GM12878 (cell line): ENCODE measurements at regions not wholly inside any gene's neighbourhood (a gene's known extent, or its start where the extent isn't known, plus 50 kb on each side); places are given as distances from the start of the nearest gene placed in this dataset.

Experiments used
- ATAC-seq: fragments of 200-7000 bp; cut with Tn5 transposase; 3 replicates; pipeline ENCODE4 v1.9.1; 2020; ENCODE audit warnings: mild to moderate bottlenecking, moderate library complexity
- BruUV-seq: library from RNA; stranded (reverse); fragments of 400-500 nt; replicated peaks from 2 replicates; lab custom pipeline; 2021; lab: Mats Ljungman, UMichigan
- CTCF ChIA-PET: fragments of 300-600 bp; sonication (Branson Sonifier 250); formaldehyde crosslinking; extraction: SDS; loops from one replicate; lab custom pipeline; 2021; ENCODE audit warnings: inconsistent platforms; lab: Yijun Ruan, JAX
- POLR2A ChIA-PET: fragments of 350-600 bp; formaldehyde crosslinking; extraction: SDS; loops from one replicate; lab custom pipeline; 2021; ENCODE audit warnings: inconsistent platforms; lab: Charles Lee
- RAD21 ChIA-PET: fragments of 300-600 bp; sonication (Branson Sonifier 250); formaldehyde crosslinking; loops from one replicate; lab custom pipeline; 2023; ENCODE audit warnings: antibody characterized with exemption; ENCODE audit not compliant: unreplicated experiment; lab: Charles Lee
- SMC1A ChIA-PET: fragments of 300-600 bp; sonication (Branson Sonifier 250); formaldehyde crosslinking; loops from one replicate; lab custom pipeline; 2023; ENCODE audit not compliant: unreplicated experiment, uncharacterized antibody; lab: Charles Lee
- DNase-seq: peaks from one replicate; pipeline ENCODE4 v3.0.0-alpha.2; 2011; ENCODE audit warnings: low read depth, low spot score
- FAIRE-seq: peaks from 3 replicates; lab custom pipeline; 2011; peaks lifted over from hg19 to GRCh38; lab: Jason Lieb, UNC
- H2AFZ ChIP-seq: 2 replicates; pipeline ENCODE4 v1.6.0; 2011; ENCODE audit warnings: low read depth, low read length, control low read depth; ENCODE audit not compliant: control insufficient read depth
- H3K27ac ChIP-seq: 2 replicates; pipeline ENCODE4 v1.5.1; 2011; ENCODE audit warnings: control low read depth; ENCODE audit not compliant: control insufficient read depth, insufficient read depth
- H3K27me3 ChIP-seq, 2 experiments: replicated peaks in 1 of 2; 2 replicates each; pipeline versions ENCODE4 v1.6.0 to v1.6.1; 2011; ENCODE audit warnings: low read length in 1 of 2; ENCODE audit not compliant: control insufficient read depth in 2 of 2, insufficient read depth in 2 of 2
- H3K36me3 ChIP-seq, 2 experiments: 2 replicates each; pipeline ENCODE4 v1.5.1; 2011; ENCODE audit warnings: low read length in 1 of 2; ENCODE audit not compliant: control insufficient read depth in 2 of 2, insufficient read depth in 2 of 2
- H3K4me1 ChIP-seq: 2 replicates; pipeline ENCODE4 v1.6.1; 2011; ENCODE audit warnings: mild to moderate bottlenecking, low read length, moderate library complexity, mixed read lengths; ENCODE audit not compliant: control insufficient read depth, insufficient read depth
- H3K4me2 ChIP-seq: 2 replicates; pipeline ENCODE4 v1.6.0; 2011; ENCODE audit warnings: control low read depth; ENCODE audit not compliant: control insufficient read depth, insufficient read depth
- H3K4me3 ChIP-seq: fragments of 200-600 bp; sonication (generic); 2 replicates; pipeline ENCODE4 v1.5.1; 2016
- H3K79me2 ChIP-seq: 2 replicates; pipeline ENCODE4 v1.6.0; 2011; ENCODE audit warnings: low read length; ENCODE audit not compliant: control insufficient read depth, insufficient read depth
- H3K9ac ChIP-seq: 2 replicates; pipeline ENCODE4 v1.8.0; 2011; ENCODE audit warnings: low read length, control low read depth, mixed read lengths; ENCODE audit not compliant: control insufficient read depth, insufficient read depth
- H3K9me3 ChIP-seq: replicated peaks from 3 replicates; pipeline ENCODE4 v1.5.1; 2011; ENCODE audit warnings: mild to moderate bottlenecking, low read length; ENCODE audit not compliant: control insufficient read depth, insufficient read depth
- H4K20me1 ChIP-seq: 2 replicates; pipeline ENCODE4 v1.6.0; 2011; ENCODE audit not compliant: control insufficient read depth, insufficient read depth
- ASH2L ChIP-seq: fragments of 300-600, 200-600 bp; sonication (generic); IDR thresholded peaks from 2 replicates; pipeline ENCODE4 v1.6.1; 2017; ENCODE audit warnings: low read depth, mild to moderate bottlenecking, borderline replicate concordance
- BCL11A ChIP-seq: IDR thresholded peaks from 2 replicates; pipeline ENCODE4 v1.6.1; 2011; ENCODE audit warnings: low read depth, low read length
- EGR1 ChIP-seq, 2 experiments: IDR thresholded peaks; 1 replicate in 1 of 2; 2 replicates in 1 of 2; pipeline ENCODE4 v1.6.1; 2011 to 2012; ENCODE audit warnings: low read depth in 2 of 2, low read length in 2 of 2, borderline replicate concordance in 1 of 2, mild to moderate bottlenecking in 1 of 2, moderate library complexity in 1 of 2
- EP300 ChIP-seq, 2 experiments: fragments of 150-350 bp in 1 of 2; IDR thresholded peaks; 2 replicates each; pipeline ENCODE4 v1.6.1; 2011 to 2012; ENCODE audit warnings: low read depth in 2 of 2, low read length in 2 of 2, borderline replicate concordance in 1 of 2, improper control_type of control experiment in 1 of 2, inconsistent platforms in 1 of 2; ENCODE audit not compliant: control insufficient read depth in 1 of 2
- LARP7 ChIP-seq: fragments of 450-650 bp; IDR thresholded peaks from 2 replicates; pipeline ENCODE4 v1.6.1; 2017; ENCODE audit warnings: mild to moderate bottlenecking
- MYB ChIP-seq: fragments of 150-350 bp; IDR thresholded peaks from 2 replicates; pipeline ENCODE4 v1.6.1; 2014; ENCODE audit warnings: mild to moderate bottlenecking, low read depth, low read length, borderline replicate concordance
- NFYA ChIP-seq: IDR thresholded peaks from 2 replicates; pipeline ENCODE4 v1.6.1; 2011; ENCODE audit warnings: low read depth, mild to moderate bottlenecking, low read length, improper control_type of control experiment, borderline replicate concordance
- NR2C2 ChIP-seq: IDR thresholded peaks from 2 replicates; pipeline ENCODE4 v1.6.1; 2011; ENCODE audit warnings: borderline replicate concordance, low read depth; ENCODE audit not compliant: control insufficient read depth, insufficient read length
- POU2F2 ChIP-seq: IDR thresholded peaks from 3 replicates; pipeline ENCODE4 v1.6.1; 2011; ENCODE audit warnings: low read depth, mild to moderate bottlenecking, low read length, borderline replicate concordance
- RB1 ChIP-seq: fragments of 450-650 bp; formaldehyde crosslinking; IDR thresholded peaks from 2 replicates; pipeline ENCODE4 v1.6.1; 2017; ENCODE audit warnings: mild to moderate bottlenecking, borderline replicate concordance
- RBBP5 ChIP-seq: fragments of 200-600 bp; sonication (generic); conservative IDR thresholded peaks from 2 replicates; pipeline ENCODE4 v1.6.1; 2016
- RFX5 ChIP-seq: IDR thresholded peaks from 2 replicates; pipeline ENCODE4 v1.6.1; 2011; ENCODE audit warnings: low read depth, low read length, improper control_type of control experiment
- SIN3A ChIP-seq: IDR thresholded peaks from 2 replicates; pipeline ENCODE4 v1.6.1; 2012; ENCODE audit warnings: low read depth, low read length, improper control_type of control experiment
- SMARCA5 ChIP-seq: fragments of 450-650 bp; IDR thresholded peaks from 2 replicates; pipeline ENCODE4 v1.6.1; 2017; ENCODE audit warnings: mild to moderate bottlenecking
- SP1 ChIP-seq: IDR thresholded peaks from one replicate; pipeline ENCODE4 v1.6.1; 2011; ENCODE audit warnings: low read depth, low read length
- USF1 ChIP-seq: IDR thresholded peaks from 2 replicates; pipeline ENCODE4 v1.6.1; 2011; ENCODE audit warnings: borderline replicate concordance, low read depth, mild to moderate bottlenecking, moderate library complexity, mixed read lengths, low read length; ENCODE audit not compliant: insufficient read depth; ENCODE audit errors: extremely low read length
- YY1 ChIP-seq: IDR thresholded peaks from 2 replicates; pipeline ENCODE4 v1.6.1; 2011; ENCODE audit warnings: low read depth, mild to moderate bottlenecking, low read length
- ZBTB11 ChIP-seq: fragments of 450-650 bp; formaldehyde crosslinking; IDR thresholded peaks from 2 replicates; pipeline ENCODE4 v1.5.0; 2022; ENCODE audit warnings: mild to moderate bottlenecking, missing genetic modification characterization
- ZNF217 ChIP-seq: fragments of 450-650 bp; IDR thresholded peaks from 2 replicates; pipeline ENCODE4 v1.6.1; 2017; ENCODE audit warnings: antibody characterized with exemption, mild to moderate bottlenecking
- WGBS: methylation state at CpG from one replicate; pipeline ENCODE4 v1.1.6; 2016; ENCODE audit warnings: low lambda C conversion rate; ENCODE audit not compliant: insufficient replicate concordance, insufficient coverage; ENCODE audit errors: missing lambda C conversion rate; 5-methylcytosine and 5-hydroxymethylcytosine counted together
- in situ Hi-C: fragments of 300-500 bp; cut with MboI; formaldehyde crosslinking; loops from 9 replicates; pipeline ENCODE4 v1.14.3; 2018; ENCODE audit warnings: mixed read lengths
- intact Hi-C: fragments of 100-400 bp; cut with micrococcal nuclease; formaldehyde crosslinking; loops from one replicate; pipeline ENCODE4 v1.14.2; 2022; ENCODE audit not compliant: unreplicated experiment
- TF ChIP-seq, protein P1 (sequence below): fragments of 450-650 bp; IDR thresholded peaks from 2 replicates; pipeline ENCODE4 v1.6.1; 2017; ENCODE audit warnings: low read depth, mild to moderate bottlenecking, moderate library complexity

- TF ChIP-seq ASH2L (no peak), NFYA (no peak), USF1 (no peak), ZBTB11 (CRISPR knock-in tag) (no peak), MYB (no peak), RBBP5 (no peak), NR2C2 (no peak), RFX5 (no peak), EP300 (IDR thresholded peaks at IDR 0.05; ENCODE audit: borderline replicate concordance in 1 of 2, control insufficient read depth in 1 of 2, low read depth in 2 of 2, low read length in 2 of 2) (no peak), LARP7 (no peak), SP1 (no peak), EGR1 (IDR thresholded peaks at IDR 0.05; ENCODE audit: borderline replicate concordance in 1 of 2, low read depth in 2 of 2, low read length in 2 of 2) (no peak), POU2F2 (no peak), RB1 (no peak), ZNF217 (no peak), YY1 (no peak), SMARCA5 (no peak), BCL11A (no peak), SIN3A (no peak)
- TF ChIP-seq, protein P1, sequence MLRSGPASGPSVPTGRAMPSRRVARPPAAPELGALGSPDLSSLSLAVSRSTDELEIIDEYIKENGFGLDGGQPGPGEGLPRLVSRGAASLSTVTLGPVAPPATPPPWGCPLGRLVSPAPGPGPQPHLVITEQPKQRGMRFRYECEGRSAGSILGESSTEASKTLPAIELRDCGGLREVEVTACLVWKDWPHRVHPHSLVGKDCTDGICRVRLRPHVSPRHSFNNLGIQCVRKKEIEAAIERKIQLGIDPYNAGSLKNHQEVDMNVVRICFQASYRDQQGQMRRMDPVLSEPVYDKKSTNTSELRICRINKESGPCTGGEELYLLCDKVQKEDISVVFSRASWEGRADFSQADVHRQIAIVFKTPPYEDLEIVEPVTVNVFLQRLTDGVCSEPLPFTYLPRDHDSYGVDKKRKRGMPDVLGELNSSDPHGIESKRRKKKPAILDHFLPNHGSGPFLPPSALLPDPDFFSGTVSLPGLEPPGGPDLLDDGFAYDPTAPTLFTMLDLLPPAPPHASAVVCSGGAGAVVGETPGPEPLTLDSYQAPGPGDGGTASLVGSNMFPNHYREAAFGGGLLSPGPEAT: no peak
- no peaks in the 10 kb centered on the region for H3K27me3 ChIP-seq
- ChIA-PET SMC1A (no interaction called here), POLR2A (no interaction called here), RAD21 (no interaction called here), CTCF (no interaction called here)
- no peak overlapping the region for H2AFZ ChIP-seq
- intact Hi-C loops (no loop called here), in situ Hi-C loops (no loop called here)
- no peak overlapping the region for H3K4me3 ChIP-seq
- H3K79me2 ChIP-seq: no peaks in the 10 kb centered on the region
- H3K4me2 ChIP-seq: no peak overlapping the region
- BruUV-seq: no TSS peak
- H3K4me1 ChIP-seq: no peaks in the 10 kb centered on the region
- no peaks in the 10 kb centered on the region for H3K36me3 ChIP-seq
- 0% methylated on average over 2 of the region's 2 CpGs for WGBS
- H3K9me3 ChIP-seq: no peaks in the 10 kb centered on the region; the same call in 2 of the 3 replicates
- H4K20me1 ChIP-seq: no peaks in the 10 kb centered on the region
- ATAC-seq: no peak
- H3K27ac ChIP-seq: no peak overlapping the region
- DNase-seq: no peak
- H3K9ac ChIP-seq: no peak overlapping the region
- FAIRE-seq: no peak
Observed at GRCh38 chr7:68125168-68125567, 1128.5 kb downstream of the TYW1 start.
